A549 (cell line): ENCODE measurements at regions not wholly inside any gene's neighbourhood (a gene's known extent, or its start where the extent isn't known, plus 50 kb on each side); places are given as distances from the start of the nearest gene placed in this dataset.

ENCODE experiments used
- CBX8 ChIP-seq: fragments of 200-600 bp; sonication (generic); IDR thresholded peaks from 2 replicates; pipeline ENCODE4 v1.6.1; 2016
- CTCF ChIP-seq: fragments of >200 bp; sonication (Bioruptor Twin); formaldehyde crosslinking; IDR thresholded peaks from 3 replicates; pipeline ENCODE4 v1.5.1; 2016
- POLR2A ChIP-seq: IDR thresholded peaks from 2 replicates; pipeline ENCODE4 v1.6.1; 2012; ENCODE audit warnings: mild to moderate bottlenecking, low read length
- REST ChIP-seq: fragments of 200-600 bp; sonication (generic); IDR thresholded peaks from 2 replicates; pipeline ENCODE4 v1.6.1; 2016; ENCODE audit warnings: antibody characterized with exemption, mild to moderate bottlenecking, moderate library complexity
- SREBF2 ChIP-seq: fragments of 450-650 bp; IDR thresholded peaks from 2 replicates; pipeline ENCODE4 v1.6.1; 2014; ENCODE audit warnings: mild to moderate bottlenecking, moderate library complexity

- TF ChIP-seq CBX8 (no peak), CTCF (no peak), SREBF2 (no peak), POLR2A (no peak), REST (no peak)
Measured at GRCh38 chr18:61729322-61729721, 163.5 kb downstream of the RNF152 start.
